Astrocyte of the cerebellum (primary cell): ENCODE measurements at regions not wholly inside any gene's neighbourhood (a gene's known extent, or its start where the extent isn't known, plus 50 kb on each side); places are given as distances from the start of the nearest gene placed in this dataset.

ENCODE experiments used
- DNase-seq: peaks from one replicate; pipeline ENCODE4 v3.0.0-alpha.2; 2011; ENCODE audit warnings: low read depth
- H3K4me3 ChIP-seq: 2 replicates; pipeline ENCODE4 v1.5.1; 2011; ENCODE audit warnings: mild to moderate bottlenecking, low read depth, low read length, moderate library complexity
- in situ Hi-C: cut with HindIII; loops from 2 replicates; pipeline ENCODE4 v1.10.0; 2017; ENCODE audit warnings: low sequenced_read_pairs
- TF ChIP-seq, protein P1 (sequence below): IDR thresholded peaks from 2 replicates; pipeline ENCODE4 v1.5.1; 2012; ENCODE audit warnings: low read length, low read depth, moderate library complexity, mild to moderate bottlenecking; ENCODE audit errors: missing control alignments

DNA sequence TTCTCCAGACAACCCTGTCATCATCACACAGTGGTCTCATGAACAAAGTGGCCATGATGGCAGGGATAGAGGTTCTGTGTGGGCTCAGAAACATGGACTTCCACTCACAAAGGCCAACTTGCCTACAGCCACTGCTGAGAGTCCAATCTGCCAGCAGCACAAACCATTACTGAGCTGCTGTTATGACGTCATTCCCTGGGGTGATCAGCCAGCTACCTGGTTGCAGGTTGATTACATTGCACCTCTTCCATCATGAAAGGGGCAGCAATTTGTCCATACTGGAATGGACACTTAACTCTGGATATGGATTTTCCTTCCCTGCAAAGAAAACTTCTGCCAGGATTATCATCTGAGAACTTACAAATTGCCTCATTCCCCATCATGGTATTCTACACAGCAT lies 1275.9 kb downstream of the TYW1 start:
- TF ChIP-seq, protein P1, sequence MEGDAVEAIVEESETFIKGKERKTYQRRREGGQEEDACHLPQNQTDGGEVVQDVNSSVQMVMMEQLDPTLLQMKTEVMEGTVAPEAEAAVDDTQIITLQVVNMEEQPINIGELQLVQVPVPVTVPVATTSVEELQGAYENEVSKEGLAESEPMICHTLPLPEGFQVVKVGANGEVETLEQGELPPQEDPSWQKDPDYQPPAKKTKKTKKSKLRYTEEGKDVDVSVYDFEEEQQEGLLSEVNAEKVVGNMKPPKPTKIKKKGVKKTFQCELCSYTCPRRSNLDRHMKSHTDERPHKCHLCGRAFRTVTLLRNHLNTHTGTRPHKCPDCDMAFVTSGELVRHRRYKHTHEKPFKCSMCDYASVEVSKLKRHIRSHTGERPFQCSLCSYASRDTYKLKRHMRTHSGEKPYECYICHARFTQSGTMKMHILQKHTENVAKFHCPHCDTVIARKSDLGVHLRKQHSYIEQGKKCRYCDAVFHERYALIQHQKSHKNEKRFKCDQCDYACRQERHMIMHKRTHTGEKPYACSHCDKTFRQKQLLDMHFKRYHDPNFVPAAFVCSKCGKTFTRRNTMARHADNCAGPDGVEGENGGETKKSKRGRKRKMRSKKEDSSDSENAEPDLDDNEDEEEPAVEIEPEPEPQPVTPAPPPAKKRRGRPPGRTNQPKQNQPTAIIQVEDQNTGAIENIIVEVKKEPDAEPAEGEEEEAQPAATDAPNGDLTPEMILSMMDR, result no peak

DNA sequence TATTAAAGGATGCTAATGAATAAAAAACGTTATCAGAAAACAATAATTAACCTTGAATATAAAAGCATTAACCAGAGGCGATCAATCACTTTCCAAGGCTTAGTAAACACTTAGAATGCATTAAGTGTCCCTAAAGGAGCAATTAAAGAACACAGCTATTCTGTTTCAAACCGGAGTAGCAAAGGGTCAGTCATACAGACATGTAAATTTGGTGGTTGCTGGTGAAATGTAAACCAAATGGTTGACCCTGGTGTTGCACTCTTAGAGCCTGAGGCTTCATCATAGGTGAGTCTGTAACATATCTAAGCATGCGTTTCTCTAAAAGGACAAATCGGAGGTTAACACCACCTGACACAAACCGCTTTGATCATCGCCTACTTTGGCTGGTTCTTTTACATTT lies 1280.1 kb downstream of the TYW1 start:
- no peak overlapping the region for H3K4me3 ChIP-seq
- in situ Hi-C loops, result no loop called here
- TF ChIP-seq, protein P1, result no peak
- no peak for DNase-seq

More for the DNA sequence above, 1275.9 kb downstream of the TYW1 start:
- in situ Hi-C loops, result no loop called here
- no peak overlapping the region for H3K4me3 ChIP-seq
- no peak for DNase-seq

DNA sequence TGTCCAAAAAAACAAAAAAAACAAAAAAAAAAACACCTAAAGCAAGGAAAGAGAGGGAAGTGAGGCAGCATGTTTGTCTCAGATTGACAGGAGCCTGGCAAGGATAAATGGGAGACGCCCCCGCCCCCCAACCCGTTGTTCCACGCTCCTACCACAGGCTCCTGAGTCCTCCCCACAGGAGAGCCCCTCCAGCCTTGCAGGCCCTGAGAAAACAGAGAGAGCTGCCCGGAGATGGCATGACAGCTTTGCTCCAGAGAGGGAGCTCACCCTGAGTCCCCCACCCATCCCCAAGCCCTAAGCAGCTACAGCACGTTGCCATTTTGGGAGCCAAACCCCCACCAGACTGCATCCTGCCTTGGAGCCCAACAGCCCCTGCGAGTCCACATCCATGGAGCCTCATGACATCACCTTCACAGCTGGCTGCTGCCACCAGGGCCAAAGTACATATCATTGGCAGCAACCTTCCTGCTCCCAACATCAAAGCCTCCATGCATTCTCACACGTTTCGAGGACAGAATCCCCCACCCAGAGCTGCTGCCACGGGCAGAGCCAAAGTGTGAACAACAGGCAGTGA lies 1283.3 kb downstream of the TYW1 start:
- TF ChIP-seq, protein P1, result no peak
- H3K4me3 ChIP-seq, result no peak overlapping the region
- DNase-seq, result no peak
- in situ Hi-C loops, result no loop called here

DNA sequence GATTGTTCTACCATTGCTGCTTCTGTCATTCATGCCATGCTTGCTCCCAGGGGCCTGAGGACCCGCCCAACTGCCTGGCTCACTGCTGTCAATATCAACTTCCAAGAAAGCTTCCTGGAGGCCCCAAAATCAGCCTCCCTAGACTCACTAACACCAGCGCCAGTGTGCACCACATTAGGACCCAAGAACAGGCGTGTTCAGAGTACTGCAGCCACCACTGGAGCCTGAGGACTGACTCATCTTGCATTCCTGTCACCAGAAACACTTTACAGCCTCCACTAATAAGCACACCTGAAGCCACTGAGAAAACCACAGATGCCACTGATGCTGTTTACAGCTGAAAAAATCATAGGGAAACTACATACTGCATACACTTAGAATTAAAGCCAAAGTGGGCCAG lies 1284.3 kb downstream of the TYW1 start:
- in situ Hi-C loops, result no loop called here
- no peak for DNase-seq
- H3K4me3 ChIP-seq, result no peak overlapping the region

DNA sequence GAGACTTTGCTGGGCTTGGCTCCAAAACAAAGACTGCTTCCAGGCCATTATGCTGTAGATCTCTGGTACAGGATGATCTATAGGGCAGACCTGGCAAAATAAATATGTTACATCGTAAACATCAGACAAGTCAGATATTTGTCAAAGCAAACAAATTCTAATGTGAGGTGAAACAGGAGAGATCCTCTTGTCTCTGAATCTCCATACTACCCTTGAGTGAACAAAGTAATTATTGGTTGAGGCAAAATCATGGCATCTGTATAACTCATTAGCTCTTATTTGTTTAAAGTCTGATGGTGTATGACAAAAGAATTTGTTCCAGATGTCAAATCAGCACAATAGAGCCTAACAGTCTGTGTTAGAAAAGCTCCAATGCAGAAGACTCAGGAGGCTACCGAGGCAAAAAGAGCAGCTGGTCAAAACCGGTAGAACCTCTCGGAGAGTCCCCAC lies 1291.5 kb downstream of the TYW1 start:
- TF ChIP-seq, protein P1, result no peak
- no peak for DNase-seq
- no peak overlapping the region for H3K4me3 ChIP-seq
- in situ Hi-C loops, result no loop called here

More for the DNA sequence above, 1284.3 kb downstream of the TYW1 start:
- TF ChIP-seq, protein P1, result no peak

DNA sequence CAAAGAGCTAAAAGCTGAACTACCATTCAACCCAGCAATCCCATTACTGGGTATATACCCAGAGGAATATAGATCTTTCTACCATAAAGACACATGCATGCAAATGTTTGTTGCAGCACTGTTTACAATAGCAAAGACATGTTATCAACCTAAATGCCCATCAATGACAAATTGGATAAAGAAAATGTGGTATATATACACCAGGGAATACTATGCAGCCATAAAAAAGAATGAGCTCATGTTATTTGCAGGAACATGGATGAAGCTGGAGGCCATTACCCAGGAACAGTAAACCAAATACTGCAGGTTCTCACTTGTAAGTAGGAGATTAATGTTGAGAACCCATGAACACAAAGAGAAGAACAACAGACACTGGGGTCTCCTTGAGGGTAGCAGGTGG lies 1295.1 kb downstream of the TYW1 start:
- H3K4me3 ChIP-seq, result no peak overlapping the region
- no peak for DNase-seq
- in situ Hi-C loops, result no loop called here
- TF ChIP-seq, protein P1, result no peak
